ENCODE measurements at regions not wholly inside any gene's neighbourhood (a gene's known extent, or its start where the extent isn't known, plus 50 kb on each side); places are given as distances from the start of the nearest gene placed in this dataset.
"Not testable (repeated sequence)": the region's sequence is repeated elsewhere in the genome, so short reads cannot be mapped to it uniquely, and the experiment has no call there.

GRCh38 chr1:82160903-82161302, 360.2 kb downstream of the ADGRL2 start:
- H3K4me3 Mint-ChIP-seq, result no peak overlapping the region
- peaks cover 6% of the 10 kb centered on the region for H3K4me1 Mint-ChIP-seq
- ATAC-seq, result no peak
- no peak overlapping the region for H3K27ac Mint-ChIP-seq
- DNase-seq, result no peak
- H3K27me3 Mint-ChIP-seq, result no peaks in the 10 kb centered on the region
- no peaks in the 10 kb centered on the region for H3K9me3 Mint-ChIP-seq
- no peaks in the 10 kb centered on the region for H3K36me3 Mint-ChIP-seq (ENCODE audit: low read depth)

- no peak for DNase-seq
- ATAC-seq, result no peak
- no peak overlapping the region for H3K27ac Mint-ChIP-seq
- H3K36me3 Mint-ChIP-seq (ENCODE audit: low read depth), result no peaks in the 10 kb centered on the region
- H3K9me3 Mint-ChIP-seq, result no peaks in the 10 kb centered on the region
- H3K27me3 Mint-ChIP-seq, result no peaks in the 10 kb centered on the region
- no peak overlapping the region for H3K4me3 Mint-ChIP-seq
- H3K4me1 Mint-ChIP-seq, result peaks cover 6% of the 10 kb centered on the region
These were observed 359.3 kb downstream of the ADGRL2 start for GRCh38 chr1:82160036-82160435.

- DNase-seq (no peak), ATAC-seq (no peak)
- Mint-ChIP-seq H3K4me1 (peaks cover 6% of the 10 kb centered on the region), H3K4me3 (no peak overlapping the region), H3K27ac (no peak overlapping the region), H3K27me3 (no peaks in the 10 kb centered on the region), H3K36me3 (ENCODE audit: low read depth) (no peaks in the 10 kb centered on the region), H3K9me3 (no peaks in the 10 kb centered on the region)
These were observed 358.2 kb downstream of the ADGRL2 start for GRCh38 chr1:82158981-82159380.

GRCh38 chr1:82154219-82154970, 353.7 kb downstream of the ADGRL2 start:
- ATAC-seq, result no peak
- H3K4me1 Mint-ChIP-seq, result peaks cover 6% of the 10 kb centered on the region
- H3K9me3 Mint-ChIP-seq, result peaks cover 4% of the 10 kb centered on the region
- no peak overlapping the region for H3K4me3 Mint-ChIP-seq
- H3K36me3 Mint-ChIP-seq (ENCODE audit: low read depth), result no peaks in the 10 kb centered on the region
- no peaks in the 10 kb centered on the region for H3K27me3 Mint-ChIP-seq
- DNase-seq, result no peak
- no peak overlapping the region for H3K27ac Mint-ChIP-seq

GRCh38 chr1:82153752-82154151, 353.0 kb downstream of the ADGRL2 start:
- Mint-ChIP-seq H3K4me3 (no peak overlapping the region), H3K27me3 (no peaks in the 10 kb centered on the region), H3K4me1 (peaks cover 6% of the 10 kb centered on the region), H3K36me3 (ENCODE audit: low read depth) (no peaks in the 10 kb centered on the region), H3K9me3 (peaks cover 4% of the 10 kb centered on the region), H3K27ac (no peak overlapping the region)
- DNase-seq, result no peak
- ATAC-seq, result no peak

- DNase-seq (no peak), ATAC-seq (no peak)
- no peaks in the 10 kb centered on the region for H3K27me3 Mint-ChIP-seq
- H3K36me3 Mint-ChIP-seq (ENCODE audit: low read depth), result no peaks in the 10 kb centered on the region
- H3K4me1 Mint-ChIP-seq, result peaks cover 6% of the 10 kb centered on the region
- no peak overlapping the region for H3K27ac Mint-ChIP-seq
- H3K4me3 Mint-ChIP-seq, result no peak overlapping the region
- peaks cover 4% of the 10 kb centered on the region for H3K9me3 Mint-ChIP-seq
These were observed 352.5 kb downstream of the ADGRL2 start for GRCh38 chr1:82153272-82153629.

- peaks cover 4% of the 10 kb centered on the region for H3K9me3 Mint-ChIP-seq
- peaks cover 6% of the 10 kb centered on the region for H3K4me1 Mint-ChIP-seq
- H3K4me3 Mint-ChIP-seq, result no peak overlapping the region
- H3K27me3 Mint-ChIP-seq, result no peaks in the 10 kb centered on the region
- ATAC-seq, result no peak
- no peak for DNase-seq
- no peaks in the 10 kb centered on the region for H3K36me3 Mint-ChIP-seq (ENCODE audit: low read depth)
- no peak overlapping the region for H3K27ac Mint-ChIP-seq
These were observed 351.9 kb downstream of the ADGRL2 start for GRCh38 chr1:82152356-82153271.

GRCh38 chr1:82145656-82146055, 344.9 kb downstream of the ADGRL2 start:
- Mint-ChIP-seq H3K4me3 (no peak overlapping the region), H3K27ac (no peak overlapping the region), H3K27me3 (no peaks in the 10 kb centered on the region), H3K36me3 (ENCODE audit: low read depth) (no peaks in the 10 kb centered on the region), H3K4me1 (no peaks in the 10 kb centered on the region), H3K9me3 (peaks cover 8% of the 10 kb centered on the region)
- DNase-seq (no peak), ATAC-seq (no peak)

- Mint-ChIP-seq H3K36me3 (ENCODE audit: low read depth) (no peaks in the 10 kb centered on the region), H3K9me3 (peaks cover 5% of the 10 kb centered on the region), H3K27me3 (no peaks in the 10 kb centered on the region), H3K4me3 (no peak overlapping the region), H3K27ac (no peak overlapping the region), H3K4me1 (no peaks in the 10 kb centered on the region)
- ATAC-seq (no peak), DNase-seq (no peak)
These were observed 342.5 kb downstream of the ADGRL2 start for GRCh38 chr1:82143108-82143833.

GRCh38 chr1:82141390-82141789, 340.7 kb downstream of the ADGRL2 start:
- peaks cover 5% of the 10 kb centered on the region for H3K9me3 Mint-ChIP-seq
- H3K4me3 Mint-ChIP-seq, result no peak overlapping the region
- DNase-seq (no peak), ATAC-seq (no peak)
- H3K27ac Mint-ChIP-seq, result no peak overlapping the region
- no peaks in the 10 kb centered on the region for H3K36me3 Mint-ChIP-seq (ENCODE audit: low read depth)
- H3K4me1 Mint-ChIP-seq, result no peaks in the 10 kb centered on the region
- no peaks in the 10 kb centered on the region for H3K27me3 Mint-ChIP-seq

- ATAC-seq (no peak), DNase-seq (no peak)
- Mint-ChIP-seq H3K4me3 (no peak overlapping the region), H3K27ac (no peak overlapping the region), H3K36me3 (ENCODE audit: low read depth) (no peaks in the 10 kb centered on the region), H3K4me1 (no peaks in the 10 kb centered on the region), H3K9me3 (peaks cover 5% of the 10 kb centered on the region), H3K27me3 (no peaks in the 10 kb centered on the region)
These were observed 339.2 kb downstream of the ADGRL2 start for GRCh38 chr1:82139751-82140468.

- H3K4me3 Mint-ChIP-seq; ATAC-seq; H3K27ac Mint-ChIP-seq; H3K36me3 Mint-ChIP-seq (ENCODE audit: low read depth); H3K9me3 Mint-ChIP-seq; H3K4me1 Mint-ChIP-seq; DNase-seq; H3K27me3 Mint-ChIP-seq: not testable (repeated sequence)
These were observed 335.6 kb downstream of the ADGRL2 start for GRCh38 chr1:82136351-82136750.

GRCh38 chr1:82125866-82126265, 325.1 kb downstream of the ADGRL2 start:
- Mint-ChIP-seq H3K9me3 (peaks cover 4% of the 10 kb centered on the region), H3K4me1 (no peaks in the 10 kb centered on the region), H3K4me3 (no peak overlapping the region), H3K36me3 (ENCODE audit: low read depth) (no peaks in the 10 kb centered on the region), H3K27ac (no peak overlapping the region), H3K27me3 (no peaks in the 10 kb centered on the region)
- no peak for ATAC-seq
- DNase-seq, result no peak

- DNase-seq (no peak), ATAC-seq (no peak)
- no peaks in the 10 kb centered on the region for H3K4me1 Mint-ChIP-seq
- H3K27me3 Mint-ChIP-seq, result no peaks in the 10 kb centered on the region
- H3K4me3 Mint-ChIP-seq, result no peak overlapping the region
- peaks cover 4% of the 10 kb centered on the region for H3K9me3 Mint-ChIP-seq
- H3K36me3 Mint-ChIP-seq (ENCODE audit: low read depth), result no peaks in the 10 kb centered on the region
- no peak overlapping the region for H3K27ac Mint-ChIP-seq
These were observed 324.4 kb downstream of the ADGRL2 start for GRCh38 chr1:82125119-82125518.
